IMR-90 (cell line): ENCODE measurements at regions not wholly inside any gene's neighbourhood (a gene's known extent, or its start where the extent isn't known, plus 50 kb on each side); places are given as distances from the start of the nearest gene placed in this dataset.

Experiments used
- ATAC-seq: fragments of 200-7000 bp; cut with Tn5 transposase; 2 replicates; pipeline ENCODE4 v1.9.1; 2020; ENCODE audit warnings: low read depth, mild to moderate bottlenecking, moderate library complexity
- BruUV-seq: library from RNA; stranded (reverse); fragments of 400-500 nt; replicated peaks from 2 replicates; lab custom pipeline; 2021; lab: Mats Ljungman, UMichigan
- CTCF ChIA-PET: fragments of 300-600 bp; formaldehyde crosslinking; extraction: SDS; loops from one replicate; lab custom pipeline; 2021; ENCODE audit warnings: antibody characterized with exemption; lab: Yijun Ruan, JAX
- POLR2A ChIA-PET: fragments of 300-600 bp; sonication (Branson Sonifier 250); formaldehyde crosslinking; loops from one replicate; lab custom pipeline; 2022; ENCODE audit warnings: antibody characterized with exemption; ENCODE audit not compliant: unreplicated experiment; lab: Charles Lee
- DNase-seq: peaks from one replicate; pipeline ENCODE4 v3.0.0; 2013
- H2AFZ ChIP-seq: replicated peaks from 2 replicates; pipeline ENCODE3; 2013; ENCODE audit warnings: low read length, mild to moderate bottlenecking; ENCODE audit not compliant: poor library complexity
- H2AK5ac ChIP-seq: 2 replicates; pipeline ENCODE4 v1.6.1; 2013; ENCODE audit warnings: low read depth, low read length, inconsistent platforms
- H2AK9ac ChIP-seq: replicated peaks from 2 replicates; pipeline ENCODE3; 2013; ENCODE audit warnings: mild to moderate bottlenecking, low read depth, low read length, moderate library complexity; ENCODE audit not compliant: poor library complexity
- H2BK120ac ChIP-seq: 2 replicates; pipeline ENCODE4 v1.6.1; 2013; ENCODE audit warnings: low read depth, low read length, inconsistent platforms
- H2BK15ac ChIP-seq: 3 replicates; pipeline ENCODE4 v1.6.1; 2013; ENCODE audit warnings: low read depth, low read length, inconsistent platforms
- H2BK20ac ChIP-seq: 2 replicates; pipeline ENCODE4 v1.6.1; 2013; ENCODE audit warnings: low read depth, mild to moderate bottlenecking, inconsistent platforms, low read length, moderate library complexity
- H2BK5ac ChIP-seq: 2 replicates; pipeline ENCODE4 v1.6.1; 2013; ENCODE audit warnings: mild to moderate bottlenecking, low read depth, low read length, inconsistent platforms; ENCODE audit not compliant: poor library complexity, severe bottlenecking
- H3K14ac ChIP-seq: replicated peaks from 2 replicates; pipeline ENCODE4 v1.6.1; 2013; ENCODE audit warnings: low read depth, low read length, inconsistent platforms
- H3K18ac ChIP-seq: 2 replicates; pipeline ENCODE4 v1.6.1; 2013; ENCODE audit warnings: low read depth, low read length, control low read depth
- H3K23ac ChIP-seq: 2 replicates; pipeline ENCODE4 v1.6.1; 2013; ENCODE audit warnings: low read depth, low read length, inconsistent platforms
- H3K27ac ChIP-seq: 2 replicates; pipeline ENCODE4 v1.5.1; 2013; ENCODE audit warnings: mild to moderate bottlenecking, control low read depth, low read length; ENCODE audit not compliant: insufficient read depth
- H3K27me3 ChIP-seq: 2 replicates; pipeline ENCODE4 v1.6.1; 2013; ENCODE audit warnings: low read length; ENCODE audit not compliant: control insufficient read depth, insufficient read depth
- H3K36me3 ChIP-seq: 2 replicates; pipeline ENCODE4 v1.6.1; 2013; ENCODE audit warnings: low read length, mixed read lengths; ENCODE audit not compliant: control insufficient read depth, insufficient read depth
- H3K4ac ChIP-seq: 2 replicates; pipeline ENCODE4 v1.6.1; 2013; ENCODE audit warnings: low read depth, low read length, inconsistent platforms
- H3K4me1 ChIP-seq: 2 replicates; pipeline ENCODE4 v1.6.1; 2013; ENCODE audit warnings: low read length, mixed read lengths; ENCODE audit not compliant: control insufficient read depth, insufficient read depth
- H3K4me2 ChIP-seq: 2 replicates; pipeline ENCODE4 v1.6.1; 2013; ENCODE audit warnings: low read depth, mild to moderate bottlenecking, control low read depth, low read length, moderate library complexity
- H3K4me3 ChIP-seq: 2 replicates; pipeline ENCODE4 v1.5.1; 2013; ENCODE audit warnings: low read depth, mild to moderate bottlenecking, control low read depth, low read length, moderate library complexity; ENCODE audit not compliant: insufficient read depth
- H3K56ac ChIP-seq: 2 replicates; pipeline ENCODE4 v1.6.1; 2013; ENCODE audit warnings: low read length, inconsistent platforms; ENCODE audit not compliant: insufficient read depth; ENCODE audit errors: extremely low read depth
- H3K79me1 ChIP-seq, 2 experiments: 2 replicates each; pipeline ENCODE4 v1.6.1; 2013; ENCODE audit warnings: low read length in 2 of 2, inconsistent platforms in 1 of 2, low read depth in 1 of 2
- H3K9ac ChIP-seq: 2 replicates; pipeline ENCODE4 v1.6.1; 2013; ENCODE audit warnings: low read depth, low read length, control low read depth
- H3K9me1 ChIP-seq: 2 replicates; pipeline ENCODE4 v1.6.1; 2013; ENCODE audit warnings: low read length, inconsistent platforms; ENCODE audit not compliant: insufficient read depth
- H3K9me3 ChIP-seq: 2 replicates; pipeline ENCODE4 v1.6.1; 2013; ENCODE audit warnings: low read length; ENCODE audit not compliant: control insufficient read depth, insufficient read depth
- H4K20me1 ChIP-seq: 2 replicates; pipeline ENCODE4 v1.6.1; 2013; ENCODE audit warnings: low read length, inconsistent platforms; ENCODE audit not compliant: insufficient read depth
- H4K5ac ChIP-seq: 2 replicates; pipeline ENCODE4 v1.6.1; 2013; ENCODE audit warnings: mild to moderate bottlenecking, low read depth, low read length, control low read depth
- H4K8ac ChIP-seq, 2 experiments: 2 replicates each; pipeline ENCODE4 v1.6.1; 2013; ENCODE audit warnings: low read depth in 2 of 2, low read length in 2 of 2, control low read depth in 1 of 2, inconsistent platforms in 1 of 2
- H4K91ac ChIP-seq: 2 replicates; pipeline ENCODE4 v1.6.1; 2013; ENCODE audit warnings: low read depth, low read length, inconsistent platforms; ENCODE audit not compliant: insufficient read depth
- BHLHE40 ChIP-seq: fragments of 150-350 bp; IDR thresholded peaks from 2 replicates; pipeline ENCODE4 v1.6.1; 2016; ENCODE audit warnings: mild to moderate bottlenecking, low read depth, low read length
- CEBPB ChIP-seq: IDR thresholded peaks from 2 replicates; pipeline ENCODE4 v1.6.1; 2012; ENCODE audit warnings: low read depth, low read length, improper control_type of control experiment
- CHD1 ChIP-seq: IDR thresholded peaks from 2 replicates; pipeline ENCODE4 v1.6.1; 2012; ENCODE audit warnings: low read depth, low read length, improper control_type of control experiment
- CTCF ChIP-seq: conservative IDR thresholded peaks from 2 replicates; pipeline ENCODE4 v1.5.1; 2012; ENCODE audit warnings: mild to moderate bottlenecking, low read depth, low read length, improper control_type of control experiment
- MAFK ChIP-seq: IDR thresholded peaks from 2 replicates; pipeline ENCODE4 v1.6.1; 2012; ENCODE audit warnings: low read depth, low read length, improper control_type of control experiment
- NFE2L2 ChIP-seq: fragments of 150-350 bp; IDR thresholded peaks from 2 replicates; pipeline ENCODE4 v1.6.1; 2016; ENCODE audit warnings: low read depth, mild to moderate bottlenecking, low read length
- POLR2A ChIP-seq: IDR thresholded peaks from 2 replicates; pipeline ENCODE4 v1.6.1; 2012; ENCODE audit warnings: mild to moderate bottlenecking, low read depth, low read length
- RFX5 ChIP-seq: IDR thresholded peaks from 2 replicates; pipeline ENCODE4 v1.8.0; 2012; ENCODE audit warnings: low read depth, mild to moderate bottlenecking, low read length, moderate library complexity
- USF2 ChIP-seq: fragments of 150-350 bp; IDR thresholded peaks from 2 replicates; pipeline ENCODE4 v1.6.1; 2017; ENCODE audit warnings: mild to moderate bottlenecking, antibody characterized with exemption, low read length, low read depth
- WGBS, 2 experiments: methylation state at CpG; one replicate each; pipeline versions ENCODE4 v1.1.5 to v1.1.7; 2013; ENCODE audit warnings: missing lambda C conversion rate in 2 of 2; ENCODE audit not compliant: insufficient read length in 1 of 2; ENCODE audit errors: extremely low coverage in 2 of 2; 5-methylcytosine and 5-hydroxymethylcytosine counted together
- dilution Hi-C: fragments of 300-500 bp; cut with HindIII; formaldehyde crosslinking; loops from one replicate; pipeline ENCODE4 v1.14.3; 2018; ENCODE audit warnings: low sequenced_read_pairs; ENCODE audit not compliant: unreplicated experiment
- in situ Hi-C: fragments of 300-500 bp; cut with MboI; formaldehyde crosslinking; loops from 3 replicates; pipeline ENCODE4 v1.14.3; 2019; ENCODE audit warnings: low sequenced_read_pairs, inconsistent platforms, mixed read lengths
- intact Hi-C: fragments of 100-400 bp; cut with micrococcal nuclease; formaldehyde crosslinking; loops from 2 replicates; pipeline ENCODE4 v1.10.0; 2022

- Histone ChIP-seq H3K4me1 (no peaks in the 10 kb centered on the region), H3K4me3 (no peak overlapping the region), H3K4ac (no peak overlapping the region), H4K5ac (no peak overlapping the region), H3K9me1 (no peaks in the 10 kb centered on the region), H3K36me3 (no peaks in the 10 kb centered on the region), H4K91ac (no peak overlapping the region), H3K18ac (no peak overlapping the region), H2AK9ac (no peak overlapping the region), H3K27me3 (no peaks in the 10 kb centered on the region), H3K4me2 (no peak overlapping the region), H3K9ac (no peak overlapping the region), H2BK15ac (no peak overlapping the region), H4K20me1 (no peaks in the 10 kb centered on the region), H2BK120ac (no peak overlapping the region), H2BK20ac (no peak overlapping the region), H3K23ac (no peak overlapping the region), H4K8ac (no peak overlapping the region), H3K56ac (no peak overlapping the region), H3K27ac (no peak overlapping the region), H2AK5ac (no peak overlapping the region), H2BK5ac (no peak overlapping the region), H3K14ac (no peak overlapping the region), H3K79me1 (no peaks in the 10 kb centered on the region), H3K9me3 (no peaks in the 10 kb centered on the region), H2AFZ (no peak overlapping the region)
- CTCF ChIA-PET = interaction anchor here (0.7 kb wide), 1 partner anchor 730 kb away, joined by 5 read pairs; no protein-coding TSS in a partner anchor
- no peak for ATAC-seq
- no peak for TF ChIP-seq NFE2L2
- no peak for TF ChIP-seq RFX5
- TF ChIP-seq BHLHE40 = no peak
- TF ChIP-seq CEBPB = no peak
- TF ChIP-seq MAFK = no peak
- TF ChIP-seq USF2 = no peak
- no peak for TF ChIP-seq POLR2A
- no peak for TF ChIP-seq CTCF
- no peak for TF ChIP-seq CHD1
- DNase-seq = no peak
- in situ Hi-C loops = no loop called here
- dilution Hi-C loops = no loop called here
- intact Hi-C loops = no loop called here
- no TSS peak for BruUV-seq
- WGBS, 2 experiments = no CpG with 5 or more reads among the region's 6 CpGs
- POLR2A ChIA-PET = no interaction called here
These were observed 485.2 kb downstream of the ZNF536 start for GRCh38 chr19:30857388-30857787.
